Pons (tissue), 1 donor: ENCODE measurements at regions not wholly inside any gene's neighbourhood (a gene's known extent, or its start where the extent isn't known, plus 50 kb on each side); places are given as distances from the start of the nearest gene placed in this dataset.

Source experiments
- DNase-seq: peaks from one replicate; pipeline ENCODE4 v3.0.0-alpha.2; 2016; ENCODE audit warnings: low spot score

DNA sequence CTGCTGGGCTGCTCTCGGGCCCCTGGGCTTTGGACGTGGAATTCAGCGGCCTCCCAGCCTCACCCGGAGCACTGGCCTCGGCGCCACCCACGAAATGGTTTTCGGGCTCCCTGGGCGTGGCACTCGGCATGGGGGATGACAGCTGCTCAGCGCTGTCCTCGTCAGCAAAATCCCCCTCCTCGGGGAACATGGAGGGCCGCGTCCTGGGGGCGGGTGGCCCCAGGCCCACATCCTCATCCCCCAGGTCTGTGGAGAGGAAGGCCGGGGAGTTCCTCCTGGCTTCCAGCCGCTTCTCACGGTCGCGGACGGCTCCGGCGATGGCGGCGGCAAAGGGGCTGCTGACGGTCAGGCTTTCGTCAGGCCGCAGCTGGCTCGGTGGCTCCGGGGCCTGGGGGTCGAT is 88.4 kb downstream of the CTTN start:
- no peak for DNase-seq

DNA sequence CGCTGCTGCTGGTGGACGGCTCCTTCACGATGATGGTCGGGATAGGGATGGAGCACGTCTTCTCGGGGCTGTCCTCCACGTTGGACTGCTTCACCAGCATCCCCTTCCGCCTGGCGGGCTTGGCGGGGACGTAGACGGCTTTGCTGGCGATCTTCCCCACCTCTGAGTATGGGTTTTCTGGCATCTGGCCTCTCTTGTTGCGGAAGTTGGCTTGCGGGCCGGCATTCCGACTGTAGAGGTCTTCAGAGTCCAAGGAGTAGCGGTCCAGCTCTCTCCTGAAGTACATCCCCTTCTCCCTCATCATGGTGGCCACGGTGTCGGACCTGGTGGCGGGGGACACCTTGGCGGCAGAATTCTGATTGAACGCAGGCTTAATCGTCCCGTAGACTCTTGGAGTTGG is 88.8 kb downstream of the CTTN start:
- DNase-seq, result no peak

DNA sequence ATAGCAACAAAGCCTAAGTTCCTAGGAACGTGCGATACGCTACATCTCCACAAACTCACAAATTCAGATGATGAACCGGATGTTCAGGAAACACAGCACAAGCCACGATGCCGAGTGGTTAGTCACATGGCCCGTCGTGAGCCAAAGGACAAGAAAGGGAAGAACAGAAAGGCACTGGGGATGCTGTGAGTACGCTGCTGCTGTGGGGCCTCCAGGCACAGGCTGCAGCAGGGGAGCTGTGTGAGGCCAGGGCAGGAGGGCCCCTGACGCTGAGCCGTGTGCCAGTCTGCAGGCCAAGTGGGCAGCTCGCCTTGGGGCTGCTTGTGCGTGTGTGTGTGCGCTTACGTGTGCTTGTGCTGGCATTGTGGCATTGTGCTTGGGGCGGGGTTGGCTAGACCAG is 89.4 kb downstream of the CTTN start:
- DNase-seq, result no peak

DNA sequence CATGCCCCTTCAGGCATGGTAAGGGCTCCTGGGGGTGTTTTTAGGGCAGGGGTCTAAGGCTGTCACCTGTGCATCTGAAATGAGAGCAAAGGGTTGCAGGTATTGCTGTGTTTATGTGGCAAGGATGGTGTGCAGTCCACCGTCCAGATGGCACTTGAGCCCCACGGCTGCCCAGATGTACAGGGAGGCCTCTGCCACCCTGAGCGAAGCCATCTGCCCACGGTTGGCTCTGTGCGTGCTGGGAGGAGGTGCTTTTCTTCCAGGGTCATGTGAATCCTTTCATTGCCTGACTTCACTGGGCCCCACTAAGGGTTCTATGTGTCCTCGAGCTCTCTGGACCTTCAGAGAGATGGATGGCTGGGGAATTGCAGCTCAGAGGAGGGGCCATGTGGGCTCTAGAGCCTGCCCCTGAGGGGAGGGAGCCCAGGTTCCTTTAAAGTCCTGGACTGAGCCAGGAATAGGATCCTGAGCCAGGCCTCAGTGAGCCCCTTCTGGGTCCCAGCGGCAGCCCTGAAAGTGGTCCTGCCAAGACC is 89.9 kb downstream of the CTTN start:
- DNase-seq, result no peak

DNA sequence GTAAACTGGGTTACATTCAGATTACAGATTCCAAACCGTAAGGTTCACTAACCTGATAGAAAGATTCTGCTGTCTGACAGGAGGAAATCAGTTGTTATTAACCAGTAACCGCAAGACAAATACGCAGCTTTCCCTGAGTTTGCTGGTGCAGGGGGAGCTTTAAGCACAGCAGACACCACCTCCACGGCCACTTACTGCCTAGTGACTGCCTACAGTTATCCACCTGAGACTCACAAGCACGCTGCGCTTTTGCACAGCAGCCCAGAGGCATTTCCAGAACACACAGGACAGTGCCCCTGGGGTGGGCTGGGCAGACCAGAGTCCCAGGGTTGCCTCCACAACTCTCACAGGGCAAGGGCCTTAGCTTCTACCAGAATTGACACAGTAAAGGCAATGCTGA is 90.9 kb downstream of the CTTN start:
- no peak for DNase-seq

- DNase-seq, result no peak
Measured at GRCh38 chr11:70490208-70490607, 91.9 kb downstream of the CTTN start.

DNA sequence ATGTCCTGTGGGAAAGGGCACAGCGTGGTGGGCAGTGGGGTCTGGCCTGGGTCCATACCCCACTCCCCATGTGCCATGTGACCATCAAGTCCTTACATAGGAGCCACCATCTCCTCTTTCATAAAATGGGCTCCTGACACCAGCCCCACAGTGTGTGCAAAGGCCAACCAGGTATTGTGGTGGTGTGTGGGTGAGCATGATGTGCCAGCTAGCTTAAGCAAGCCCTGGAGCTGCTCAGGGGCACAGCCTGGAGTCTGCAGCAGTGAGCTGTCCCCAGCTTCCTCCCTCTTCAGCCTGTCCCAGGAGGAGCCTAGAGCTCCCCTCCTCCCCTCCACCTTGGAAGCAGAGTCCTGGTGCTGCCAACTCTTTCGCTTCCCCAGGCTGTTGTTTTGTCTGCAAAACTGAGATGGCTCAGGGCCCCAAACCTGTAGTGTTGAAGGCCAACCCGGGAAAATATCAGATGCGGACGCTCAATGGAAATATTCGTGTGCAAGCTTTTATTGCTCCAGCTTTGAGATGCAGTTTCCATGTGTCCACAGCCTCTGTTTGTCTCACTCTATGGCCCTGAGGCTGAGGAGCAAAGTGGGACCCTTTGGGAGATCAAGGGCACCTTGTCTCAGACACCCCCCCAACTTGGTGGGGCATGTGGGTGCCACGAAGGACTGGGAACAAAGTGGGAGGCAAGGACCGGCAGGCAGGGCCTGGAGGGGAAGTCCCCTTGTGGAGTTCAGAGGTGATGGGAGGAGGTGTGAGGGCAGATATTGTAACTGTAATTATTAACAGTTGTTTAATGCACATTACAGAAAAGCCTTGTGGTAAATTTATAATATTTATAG is 92.6 kb downstream of the CTTN start:
- DNase-seq, result no peak

DNA sequence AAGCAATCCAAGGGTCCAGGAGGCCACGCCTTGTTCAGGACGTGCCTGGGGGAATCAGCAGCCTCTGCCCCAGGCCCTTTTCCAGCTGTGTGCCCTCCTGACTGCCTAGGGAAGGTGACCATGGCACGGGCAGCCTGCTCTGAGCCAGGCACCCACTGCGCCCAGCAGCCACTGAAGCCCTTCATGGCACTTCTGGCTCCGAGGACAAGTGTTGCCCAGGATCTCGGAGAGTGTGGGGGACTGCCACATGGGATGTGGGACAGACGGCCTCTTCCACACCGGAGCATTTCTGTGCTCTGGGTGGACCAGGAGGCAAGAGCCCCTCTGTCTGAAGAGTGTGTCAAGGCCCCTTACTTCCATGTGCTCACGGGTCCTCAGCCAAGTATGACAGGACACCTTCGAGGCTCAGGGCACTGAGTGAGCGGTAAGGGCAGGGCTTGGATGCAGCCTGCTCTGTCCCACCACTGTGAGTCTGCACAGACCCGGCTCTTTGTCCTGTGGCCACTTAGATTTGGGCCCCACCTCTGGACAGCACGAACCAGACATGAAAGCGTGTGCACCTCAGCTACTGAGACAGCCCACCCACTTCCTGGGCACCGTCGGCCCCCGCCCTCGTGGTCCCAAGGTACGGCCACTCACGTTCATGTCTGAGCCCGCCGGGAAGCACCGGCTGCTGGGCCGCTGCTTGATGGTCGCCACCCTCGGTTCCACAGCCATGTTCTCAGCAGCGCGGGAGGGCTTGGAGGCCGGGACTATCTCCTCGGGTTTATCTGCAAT is 93.6 kb downstream of the CTTN start:
- DNase-seq, result no peak

DNA sequence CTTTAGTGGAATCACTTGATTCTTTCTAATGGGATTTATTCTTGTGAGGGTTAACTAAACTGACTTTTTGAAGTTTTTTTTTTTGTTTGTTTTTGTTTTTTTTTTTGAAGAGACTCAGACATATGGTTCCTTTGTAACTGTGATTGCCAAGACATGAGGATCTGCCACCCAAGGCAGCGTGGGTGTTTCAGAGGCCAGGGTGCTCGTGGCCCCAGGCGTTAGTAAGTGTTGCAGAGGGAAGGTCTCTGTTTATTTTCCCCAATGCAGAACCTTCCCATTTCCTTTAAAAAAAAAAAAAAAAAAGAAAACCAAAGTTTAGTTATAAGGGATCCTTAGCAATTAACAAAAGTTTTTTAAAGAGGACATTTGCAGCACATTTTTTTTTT is 94.8 kb downstream of the CTTN start:
- DNase-seq, result no peak

DNA sequence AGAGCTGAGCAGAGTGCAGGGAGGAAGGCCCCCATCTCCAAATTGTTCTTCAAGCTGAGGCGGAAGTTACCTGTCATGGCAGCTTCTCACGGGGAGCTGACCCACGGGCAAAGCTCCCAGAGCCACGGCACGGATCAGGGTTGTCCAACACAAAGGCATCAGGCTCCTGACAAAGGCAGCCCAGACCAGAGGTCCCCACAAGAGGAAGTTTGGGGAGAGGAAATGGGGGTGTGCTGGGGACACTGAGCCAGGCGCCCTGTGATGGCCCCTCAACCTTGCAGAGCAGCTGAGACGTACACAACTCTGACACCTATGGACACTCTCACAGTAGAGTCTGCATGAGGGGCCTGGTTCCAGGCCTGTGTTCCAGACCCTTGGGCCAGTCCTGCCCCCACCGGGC is 95.6 kb downstream of the CTTN start:
- no peak for DNase-seq

DNA sequence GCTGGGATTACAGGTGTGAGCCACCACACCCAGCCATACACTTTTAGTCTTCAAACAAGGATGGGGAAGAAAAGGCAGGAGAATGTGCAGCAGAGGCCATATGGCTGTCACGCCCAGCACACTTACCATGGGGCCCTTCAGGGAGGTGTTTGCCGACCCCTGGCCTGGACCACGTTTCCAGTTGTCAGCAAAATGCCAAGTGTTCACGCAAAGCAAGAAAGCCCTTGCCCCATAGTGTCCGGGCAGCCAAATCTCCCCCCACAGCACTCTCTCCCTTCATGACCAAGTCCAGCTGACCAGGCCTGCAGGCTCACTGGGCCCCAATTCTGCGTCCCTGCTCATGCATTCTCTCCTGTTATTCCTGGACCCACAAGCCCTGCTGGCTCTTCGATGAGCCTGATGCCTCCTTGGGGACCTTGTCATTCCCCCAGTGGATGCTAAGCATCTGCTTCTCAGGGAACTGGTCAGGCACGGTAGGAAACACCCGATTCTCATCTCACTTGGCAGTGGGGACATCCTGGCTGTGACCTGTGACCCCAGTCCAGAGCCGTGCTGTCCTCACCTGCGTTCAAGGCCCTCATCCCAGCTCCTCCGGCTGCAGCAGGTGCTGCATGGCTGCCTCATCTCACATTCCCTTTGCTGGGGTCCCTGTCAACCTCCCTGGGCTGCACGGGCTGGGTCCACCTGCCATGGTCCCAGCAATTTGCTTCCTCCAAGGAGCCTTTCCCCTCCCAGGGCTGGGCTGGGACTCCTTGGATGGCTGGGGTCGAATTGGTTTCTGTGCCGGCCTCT is 96.4 kb downstream of the CTTN start:
- no peak for DNase-seq

- DNase-seq, result no peak
Measured at GRCh38 chr11:70495351-70496310, 97.3 kb downstream of the CTTN start.

DNA sequence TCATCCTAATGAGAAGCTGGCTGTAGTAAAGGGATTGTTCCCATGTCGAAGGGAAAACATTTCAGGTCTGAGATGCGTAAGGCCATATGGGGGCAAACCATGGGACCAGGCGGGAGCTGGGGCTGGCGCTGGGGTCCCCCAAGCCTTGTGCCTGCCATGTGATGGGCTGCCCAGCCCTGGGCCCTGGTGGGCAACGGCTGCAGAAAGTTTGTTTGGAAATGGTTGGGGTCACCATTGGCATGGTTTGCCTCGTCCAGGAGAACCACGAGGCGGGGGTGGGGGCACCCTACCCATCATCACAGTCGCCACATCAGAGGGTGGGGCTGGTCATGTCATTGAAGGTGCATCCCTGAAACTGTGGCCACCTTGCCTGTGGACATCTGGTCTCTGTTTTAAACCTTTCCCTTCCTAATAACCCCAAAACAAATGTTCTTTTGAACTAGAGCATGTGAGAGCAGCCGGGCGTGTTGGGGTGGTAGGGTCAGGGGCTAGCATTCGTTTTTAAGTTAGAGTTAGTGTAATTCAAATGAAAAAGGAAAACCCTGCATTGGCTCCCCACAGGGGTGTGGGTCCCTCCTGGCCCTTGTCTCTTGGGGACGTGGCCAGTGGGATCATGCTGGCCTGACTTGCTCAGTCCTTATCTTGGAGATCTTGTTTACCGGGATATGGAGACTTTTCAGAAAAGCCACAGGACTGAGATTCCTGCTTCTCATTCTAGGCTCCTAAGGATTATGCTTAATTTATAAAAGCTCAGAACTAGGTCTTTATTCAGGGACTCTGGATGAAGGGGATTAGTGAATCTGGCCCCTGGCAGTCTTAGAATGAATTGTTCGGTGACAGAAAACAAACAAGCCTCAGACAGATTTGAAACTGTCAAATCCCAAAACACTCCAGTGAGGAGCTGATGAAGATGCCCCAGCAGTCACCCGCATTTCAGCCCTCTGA is 98.5 kb downstream of the CTTN start:
- DNase-seq, result no peak

DNA sequence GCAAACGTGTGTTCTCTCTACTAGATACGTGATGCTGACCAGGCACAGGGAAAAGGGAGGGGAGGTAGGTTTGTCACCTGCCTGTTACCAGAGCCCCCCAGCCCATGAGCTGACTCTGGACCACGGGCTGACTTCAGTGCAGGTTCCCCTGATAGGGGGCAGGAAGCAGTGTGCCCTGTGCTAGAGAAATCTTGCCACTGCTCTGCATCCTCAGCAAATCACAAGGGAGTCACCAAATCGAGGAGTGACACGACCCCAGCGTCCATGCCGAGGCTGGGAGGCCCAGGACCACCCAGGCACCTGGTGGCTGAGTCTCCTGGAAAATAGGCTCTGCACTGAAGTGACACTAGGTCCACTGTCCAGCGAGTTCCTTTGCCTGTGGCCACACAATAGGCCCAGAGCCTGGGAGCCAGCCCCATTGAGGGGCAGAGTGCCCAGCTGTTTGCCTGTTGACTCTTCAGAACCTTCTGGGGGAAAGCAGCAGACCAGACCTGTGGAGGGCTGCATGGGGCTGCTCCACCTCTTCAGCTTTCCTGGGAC is 99.3 kb downstream of the CTTN start:
- DNase-seq, result no peak

GRCh38 chr11:70498171-70498571 is 99.8 kb downstream of the CTTN start:
- no peak for DNase-seq

GRCh38 chr11:70498976-70499801 is 100.9 kb downstream of the CTTN start:
- DNase-seq, result no peak

DNA sequence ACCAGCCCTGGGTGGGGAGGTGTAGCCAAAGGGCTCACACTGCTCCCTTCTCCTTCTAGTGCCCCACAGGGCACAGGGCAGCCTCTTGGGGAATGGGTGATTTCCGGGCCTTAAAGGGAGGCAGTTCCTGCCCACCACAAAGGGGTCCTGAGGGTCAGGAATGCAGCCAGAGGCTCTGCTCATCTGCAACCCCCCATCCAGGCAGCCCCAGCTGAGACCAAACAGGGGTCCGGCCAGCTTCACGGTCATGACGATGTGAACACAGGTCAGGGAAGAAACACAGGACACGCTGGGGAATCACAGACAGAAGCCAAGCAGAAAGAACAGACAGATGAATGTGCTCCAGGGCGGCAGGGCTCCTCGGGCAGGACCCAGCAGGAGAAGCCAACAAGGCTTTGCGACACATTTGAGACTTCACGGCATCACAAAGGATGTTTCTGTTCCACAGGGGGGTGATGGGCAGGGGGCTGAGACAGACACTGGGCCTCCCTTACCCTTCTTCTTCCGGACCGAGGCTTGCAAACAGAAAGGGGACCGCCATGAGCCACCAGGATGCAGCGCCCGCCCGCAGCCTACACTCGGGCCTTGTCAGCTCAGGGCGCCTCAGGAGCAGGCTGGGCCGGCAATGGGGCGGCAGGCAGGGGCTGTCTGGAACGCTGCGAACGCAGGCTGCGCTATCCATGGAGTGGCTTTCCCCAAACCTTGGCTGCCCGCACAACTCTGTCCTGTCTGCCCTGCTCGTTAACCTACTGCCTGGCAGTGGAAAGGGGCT is 101.9 kb downstream of the CTTN start:
- no peak for DNase-seq
